D721Med (cell line): ENCODE measurements at regions not wholly inside any gene's neighbourhood (a gene's known extent, or its start where the extent isn't known, plus 50 kb on each side); places are given as distances from the start of the nearest gene placed in this dataset.

ENCODE experiments used
- DNase-seq: peaks from one replicate; pipeline ENCODE4 v3.0.0; 2011; ENCODE audit warnings: low spot score; ENCODE audit not compliant: insufficient read length
- FAIRE-seq: peaks from 2 replicates; lab custom pipeline; 2011; peaks lifted over from hg19 to GRCh38; lab: Jason Lieb, UNC
- TF ChIP-seq, protein P1 (sequence below): IDR thresholded peaks from 2 replicates; pipeline ENCODE4 v1.5.1; 2012; ENCODE audit warnings: mild to moderate bottlenecking, control low read depth; ENCODE audit not compliant: insufficient read depth; ENCODE audit errors: missing control alignments

DNA sequence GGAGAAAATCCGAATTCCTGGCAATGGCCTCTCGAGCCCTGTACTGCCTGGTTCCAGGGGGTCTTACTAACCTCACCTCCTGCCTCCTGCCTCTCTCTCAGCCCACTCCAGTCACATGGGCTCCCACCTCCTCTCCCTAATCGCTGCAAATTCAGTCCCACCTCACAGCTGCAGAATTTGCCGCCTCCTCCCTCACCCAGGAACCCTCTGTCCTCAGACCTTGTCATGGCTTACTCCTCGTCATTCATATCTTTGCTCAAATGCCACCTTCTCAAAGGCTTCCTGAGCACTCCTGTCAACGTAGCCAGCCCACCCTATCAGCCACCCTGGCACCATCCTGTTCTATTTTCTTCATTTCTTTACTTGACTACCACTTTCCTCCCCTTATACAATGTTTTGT, 89.0 kb downstream of the SLC2A10 start:
- TF ChIP-seq, protein P1, sequence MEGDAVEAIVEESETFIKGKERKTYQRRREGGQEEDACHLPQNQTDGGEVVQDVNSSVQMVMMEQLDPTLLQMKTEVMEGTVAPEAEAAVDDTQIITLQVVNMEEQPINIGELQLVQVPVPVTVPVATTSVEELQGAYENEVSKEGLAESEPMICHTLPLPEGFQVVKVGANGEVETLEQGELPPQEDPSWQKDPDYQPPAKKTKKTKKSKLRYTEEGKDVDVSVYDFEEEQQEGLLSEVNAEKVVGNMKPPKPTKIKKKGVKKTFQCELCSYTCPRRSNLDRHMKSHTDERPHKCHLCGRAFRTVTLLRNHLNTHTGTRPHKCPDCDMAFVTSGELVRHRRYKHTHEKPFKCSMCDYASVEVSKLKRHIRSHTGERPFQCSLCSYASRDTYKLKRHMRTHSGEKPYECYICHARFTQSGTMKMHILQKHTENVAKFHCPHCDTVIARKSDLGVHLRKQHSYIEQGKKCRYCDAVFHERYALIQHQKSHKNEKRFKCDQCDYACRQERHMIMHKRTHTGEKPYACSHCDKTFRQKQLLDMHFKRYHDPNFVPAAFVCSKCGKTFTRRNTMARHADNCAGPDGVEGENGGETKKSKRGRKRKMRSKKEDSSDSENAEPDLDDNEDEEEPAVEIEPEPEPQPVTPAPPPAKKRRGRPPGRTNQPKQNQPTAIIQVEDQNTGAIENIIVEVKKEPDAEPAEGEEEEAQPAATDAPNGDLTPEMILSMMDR: no peak
- DNase-seq: no peak
- no peak for FAIRE-seq

- no peak for DNase-seq
- FAIRE-seq: peak; percentile 6
- TF ChIP-seq, protein P1: no peak
Observed at GRCh38 chr20:46799781-46800408, 90.4 kb downstream of the SLC2A10 start.

DNA sequence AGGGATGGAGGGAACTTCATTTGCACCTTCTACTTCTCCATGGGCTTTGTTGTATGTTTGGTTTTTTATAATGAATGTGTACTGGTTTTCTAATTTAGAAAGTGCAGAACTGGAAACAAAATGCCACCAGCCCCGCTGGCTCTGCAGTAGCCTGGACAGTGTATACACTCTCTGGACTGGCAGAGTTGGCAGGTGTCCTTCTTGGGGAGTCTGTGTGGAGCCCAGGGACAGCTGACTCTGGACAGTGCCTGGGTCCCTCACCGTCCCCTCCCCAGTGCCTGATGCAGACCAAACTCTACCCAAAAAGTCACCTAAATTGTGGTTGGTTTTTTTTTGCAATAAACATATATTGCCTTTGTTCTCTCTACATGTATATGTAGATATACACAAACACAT, 91.0 kb downstream of the SLC2A10 start:
- FAIRE-seq (no peak), DNase-seq (no peak)
- TF ChIP-seq, protein P1: no peak

GRCh38 chr20:46801003-46801702, 91.7 kb downstream of the SLC2A10 start:
- no peak for FAIRE-seq
- DNase-seq: no peak
- TF ChIP-seq, protein P1: no peak

DNA sequence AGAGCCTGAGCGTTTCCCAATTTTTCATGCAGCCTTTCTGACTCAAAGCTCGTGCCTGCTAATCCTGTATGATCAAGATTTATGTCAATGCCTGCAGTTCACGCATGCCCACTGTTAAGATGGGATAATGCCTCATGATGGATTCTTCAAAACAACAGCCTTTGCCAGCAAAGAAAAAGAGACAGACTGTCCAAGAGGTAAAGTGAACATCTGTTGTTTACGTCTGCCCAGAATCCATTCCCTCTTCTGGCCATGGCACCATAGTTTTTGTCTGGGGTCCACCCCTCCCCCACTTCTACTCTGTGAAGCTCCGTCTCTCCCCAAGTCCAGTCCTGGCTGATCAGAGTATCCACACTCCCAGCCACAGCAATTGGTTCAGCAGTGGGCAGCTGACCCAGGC, 91.9 kb upstream of the EYA2 start:
- TF ChIP-seq, protein P1: no peak
- DNase-seq (peak; percentile 53), FAIRE-seq (peak; percentile 98)

DNA sequence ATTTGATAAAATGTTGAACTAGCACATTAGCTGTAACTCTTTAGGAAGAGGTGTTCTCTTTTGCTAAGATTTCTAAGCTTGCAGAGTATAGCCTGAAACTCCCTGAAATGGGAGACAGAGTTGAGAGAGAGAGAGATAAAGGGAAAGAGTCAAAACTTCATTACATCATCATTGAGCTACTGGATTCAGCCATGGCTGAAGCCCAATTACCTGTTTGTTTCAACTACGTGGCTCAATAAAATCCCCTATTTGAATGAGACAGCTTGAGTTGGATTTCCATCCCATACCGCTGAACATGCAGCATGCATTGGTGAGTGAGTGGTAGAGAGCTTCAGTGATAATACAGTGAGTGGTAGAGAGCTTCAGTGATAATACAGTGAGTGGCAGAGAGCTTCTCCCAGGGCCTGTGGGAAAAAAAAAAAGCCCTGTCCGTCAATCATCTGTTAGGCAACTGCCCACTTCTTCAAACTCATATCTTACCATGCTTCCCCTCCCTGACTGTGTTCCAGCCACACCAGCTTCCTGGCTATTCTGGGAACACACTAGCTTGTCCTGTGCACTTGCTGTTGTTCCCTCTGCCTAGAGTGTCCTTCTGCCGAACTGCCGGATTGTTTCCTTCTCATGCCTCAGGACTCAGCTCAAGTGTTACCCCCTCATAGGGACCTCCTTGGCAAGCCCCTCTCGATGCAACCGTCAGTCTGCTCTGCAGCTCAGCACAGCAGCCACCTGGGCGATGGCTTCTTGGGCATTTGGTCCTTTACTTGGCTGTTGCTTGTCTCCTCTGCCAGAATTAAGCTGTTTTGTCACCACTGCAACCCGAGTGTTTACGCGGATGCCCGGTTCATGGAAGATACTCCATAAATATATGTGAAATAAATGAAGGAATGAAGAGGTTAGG, 91.3 kb upstream of the EYA2 start:
- FAIRE-seq: peak; percentile 76
- no peak for DNase-seq
- TF ChIP-seq, protein P1: no peak
